H9 (cell line): ENCODE measurements at regions not wholly inside any gene's neighbourhood (a gene's known extent, or its start where the extent isn't known, plus 50 kb on each side); places are given as distances from the start of the nearest gene placed in this dataset.

Experiments
- DNase-seq: peaks from one replicate; pipeline ENCODE4 v3.0.0-alpha.2; 2017
- H2AFZ ChIP-seq: one replicate; pipeline ENCODE4 v1.6.1; 2013; ENCODE audit warnings: mild to moderate bottlenecking, low read length, control low read depth, moderate library complexity
- H2AK5ac ChIP-seq: 2 replicates; pipeline ENCODE4 v1.6.1; 2013; ENCODE audit warnings: low read length, control low read depth, mixed read lengths; ENCODE audit not compliant: insufficient read length
- H2BK120ac ChIP-seq: one replicate; pipeline ENCODE4 v1.6.1; 2013; ENCODE audit warnings: low read depth, mild to moderate bottlenecking, low read length, control low read depth, inconsistent platforms; ENCODE audit not compliant: poor library complexity, severe bottlenecking
- H2BK12ac ChIP-seq: 2 replicates; pipeline ENCODE4 v1.6.1; 2013; ENCODE audit warnings: low read length, control low read depth, mixed read lengths, low read depth; ENCODE audit not compliant: insufficient read length
- H2BK15ac ChIP-seq: 2 replicates; pipeline ENCODE4 v1.6.1; 2013; ENCODE audit warnings: low read depth, low read length, control low read depth
- H2BK20ac ChIP-seq: one replicate; pipeline ENCODE4 v1.6.1; 2013; ENCODE audit warnings: low read depth, mild to moderate bottlenecking, low read length, control low read depth, inconsistent platforms; ENCODE audit not compliant: poor library complexity, severe bottlenecking
- H2BK5ac ChIP-seq: 2 replicates; pipeline ENCODE4 v1.6.1; 2013; ENCODE audit warnings: low read length, control low read depth, mixed read lengths; ENCODE audit not compliant: insufficient read length
- H3K14ac ChIP-seq: 2 replicates; pipeline ENCODE4 v1.6.1; 2013; ENCODE audit warnings: low read length, control low read depth; ENCODE audit not compliant: insufficient read depth
- H3K18ac ChIP-seq: 2 replicates; pipeline ENCODE4 v1.6.1; 2013; ENCODE audit warnings: low read depth, mild to moderate bottlenecking, mixed read lengths, low read length, control low read depth; ENCODE audit not compliant: insufficient read length
- H3K23ac ChIP-seq: 2 replicates; pipeline ENCODE4 v1.6.1; 2013; ENCODE audit warnings: low read length, control low read depth, mixed read lengths, low read depth; ENCODE audit not compliant: insufficient read length
- H3K23me2 ChIP-seq: 2 replicates; pipeline ENCODE4 v1.6.1; 2013; ENCODE audit warnings: low read depth, mild to moderate bottlenecking, mixed read lengths, low read length, control low read depth; ENCODE audit not compliant: insufficient read length, poor library complexity, severe bottlenecking
- H3K27ac ChIP-seq: 2 replicates; pipeline ENCODE4 v1.5.1; 2013; ENCODE audit warnings: low read length, control low read depth, mixed read lengths, low read depth; ENCODE audit not compliant: insufficient read length
- H3K27me3 ChIP-seq: 2 replicates; pipeline ENCODE4 v1.6.1; 2013; ENCODE audit warnings: low read length, control low read depth, inconsistent platforms; ENCODE audit not compliant: insufficient read depth
- H3K4ac ChIP-seq: 2 replicates; pipeline ENCODE4 v1.6.1; 2013; ENCODE audit warnings: low read depth, mild to moderate bottlenecking, control low read depth, inconsistent platforms, low read length, moderate library complexity
- H3K4me1 ChIP-seq: 2 replicates; pipeline ENCODE4 v1.6.1; 2013; ENCODE audit warnings: low read length, control low read depth, inconsistent platforms; ENCODE audit not compliant: insufficient read depth
- H3K4me2 ChIP-seq: 2 replicates; pipeline ENCODE4 v1.6.1; 2013; ENCODE audit warnings: low read length, control low read depth, mixed read lengths; ENCODE audit not compliant: insufficient read length, insufficient read depth
- H3K56ac ChIP-seq: 2 replicates; pipeline ENCODE4 v1.6.1; 2013; ENCODE audit warnings: low read depth, mild to moderate bottlenecking, mixed read lengths, low read length, control low read depth; ENCODE audit not compliant: insufficient read length
- H3K79me1 ChIP-seq: 2 replicates; pipeline ENCODE4 v1.6.1; 2013; ENCODE audit warnings: low read depth, mild to moderate bottlenecking, moderate library complexity, low read length, control low read depth, inconsistent platforms; ENCODE audit not compliant: insufficient read depth, poor library complexity, severe bottlenecking
- H3K79me2 ChIP-seq: 2 replicates; pipeline ENCODE4 v1.6.1; 2013; ENCODE audit warnings: low read length, control low read depth, inconsistent platforms; ENCODE audit not compliant: insufficient read depth
- H3K9ac ChIP-seq: 2 replicates; pipeline ENCODE4 v1.6.1; 2013; ENCODE audit warnings: low read length, control low read depth, mixed read lengths; ENCODE audit not compliant: insufficient read length; ENCODE audit errors: extremely low read depth
- H3K9me3 ChIP-seq: one replicate; pipeline ENCODE4 v1.6.1; 2013; ENCODE audit warnings: low read depth, low read length, inconsistent platforms; ENCODE audit not compliant: control insufficient read depth
- H3T11ph ChIP-seq: one replicate; pipeline ENCODE4 v1.6.1; 2013; ENCODE audit warnings: mild to moderate bottlenecking, low read length, control low read depth, inconsistent platforms
- H4K20me1 ChIP-seq: one replicate; pipeline ENCODE4 v1.6.1; 2013; ENCODE audit not compliant: control insufficient read depth, insufficient read length, insufficient read depth
- H4K5ac ChIP-seq: 2 replicates; pipeline ENCODE4 v1.6.1; 2013; ENCODE audit warnings: low read depth, mild to moderate bottlenecking, mixed read lengths, low read length, control low read depth; ENCODE audit not compliant: insufficient read length
- H4K8ac ChIP-seq: replicated peaks from 2 replicates; pipeline ENCODE4 v1.6.1; 2013; ENCODE audit warnings: low read length, control low read depth, mixed read lengths, low read depth; ENCODE audit not compliant: insufficient read length
- H4K91ac ChIP-seq: 2 replicates; pipeline ENCODE4 v1.6.1; 2013; ENCODE audit warnings: low read depth, mild to moderate bottlenecking, moderate library complexity, mixed read lengths, low read length, control low read depth; ENCODE audit not compliant: insufficient read length
- H3K27ac Mint-ChIP-seq, 3 experiments: 2 replicates in 2 of 3; 3 replicates in 1 of 3; pipeline ENCODE4 v1.8.0; 2020 to 2021; ENCODE audit warnings: mixed read lengths in 3 of 3, mild to moderate bottlenecking in 1 of 3, moderate library complexity in 1 of 3
- H3K27me3 Mint-ChIP-seq: 2 replicates; pipeline ENCODE4 v1.8.0; 2021; ENCODE audit warnings: low read depth, mild to moderate bottlenecking, moderate library complexity, mixed read lengths
- H3K36me3 Mint-ChIP-seq, 3 experiments: 2 replicates in 2 of 3; 3 replicates in 1 of 3; pipeline ENCODE4 v1.8.0; 2020 to 2021; ENCODE audit warnings: low read depth in 3 of 3, mixed read lengths in 3 of 3; ENCODE audit not compliant: insufficient read depth in 1 of 3
- H3K4me1 Mint-ChIP-seq, 2 experiments: 2 replicates each; pipeline ENCODE4 v1.8.0; 2020; ENCODE audit warnings: mixed read lengths in 2 of 2
- H3K4me3 Mint-ChIP-seq, 2 experiments: 2 replicates in 1 of 2; 3 replicates in 1 of 2; pipeline ENCODE4 v1.8.0; 2020 to 2021; ENCODE audit warnings: mild to moderate bottlenecking in 2 of 2, mixed read lengths in 2 of 2, moderate library complexity in 1 of 2
- H3K9me3 Mint-ChIP-seq, 2 experiments: 2 replicates in 1 of 2; 3 replicates in 1 of 2; pipeline ENCODE4 v1.8.0; 2020; ENCODE audit warnings: mild to moderate bottlenecking in 2 of 2, mixed read lengths in 2 of 2, moderate library complexity in 1 of 2
- CTCF ChIP-seq: fragments of 200-600 bp; sonication (generic); conservative IDR thresholded peaks from 3 replicates; pipeline ENCODE4 v1.8.0; 2021; ENCODE audit warnings: antibody characterized with exemption, mild to moderate bottlenecking
- whole genome bisulfite sequencing: extraction: QIAGEN DNeasy Blood & Tissue Kit; methylation state at CpG from one replicate; pipeline ENCODE4 v1.1.7; 2013; ENCODE audit warnings: missing lambda C conversion rate, low lambda C conversion rate, mixed read lengths; ENCODE audit not compliant: insufficient read length; ENCODE audit errors: extremely low coverage; 5-methylcytosine and 5-hydroxymethylcytosine counted together

GRCh38 chr2:122610948-122611609 is 855.6 kb downstream of the TSN start:
- H3K27me3 Mint-ChIP-seq, result no peaks in the 10 kb centered on the region
- H3K4me1 Mint-ChIP-seq, result no peaks in the 10 kb centered on the region

More at GRCh38 chr2:122610948-122611609, 855.6 kb downstream of the TSN start:
- no peak for DNase-seq
- Histone ChIP-seq H3K18ac (no peak overlapping the region), H3K23ac (no peak overlapping the region), H3K9me3 (no peaks in the 10 kb centered on the region), H4K91ac (no peak overlapping the region), H2BK120ac (no peak overlapping the region), H3K4ac (no peak overlapping the region), H3K27ac (no peak overlapping the region), H2BK15ac (no peak overlapping the region), H2AK5ac (no peak overlapping the region), H3T11ph (no peak overlapping the region), H3K79me1 (no peaks in the 10 kb centered on the region), H3K27me3 (no peaks in the 10 kb centered on the region), H3K14ac (no peak overlapping the region), H2AFZ (no peak overlapping the region), H3K4me1 (no peaks in the 10 kb centered on the region), H3K4me2 (no peak overlapping the region), H2BK20ac (no peak overlapping the region), H3K79me2 (no peaks in the 10 kb centered on the region), H2BK12ac (no peak overlapping the region), H3K9ac (no peak overlapping the region), H3K23me2 (no peaks in the 10 kb centered on the region), H4K5ac (no peak overlapping the region), H3K56ac (no peak overlapping the region), H2BK5ac (no peak overlapping the region), H4K8ac (no peak overlapping the region), H4K20me1 (no peaks in the 10 kb centered on the region)
- no peak overlapping the region for H3K27ac Mint-ChIP-seq
- no peak overlapping the region for H3K4me3 Mint-ChIP-seq
- WGBS, result no CpG with 5 or more reads among the region's 3 CpGs
- no peaks in the 10 kb centered on the region for H3K9me3 Mint-ChIP-seq
- TF ChIP-seq CTCF, result no peak
- no peaks in the 10 kb centered on the region; a peak in 1 of 7 replicates for H3K36me3 Mint-ChIP-seq
